ENCODE measurements at regions not wholly inside any gene's neighbourhood (a gene's known extent, or its start where the extent isn't known, plus 50 kb on each side); places are given as distances from the start of the nearest gene placed in this dataset.

- no peaks in the 10 kb centered on the region for H3K9me3 ChIP-seq (ENCODE audit: control insufficient read depth, low read depth, low read length)
- H3K4me1 ChIP-seq (ENCODE audit: control insufficient read depth, extremely low read depth, insufficient read depth, low read length) = no peaks in the 10 kb centered on the region
- dilution Hi-C loops (cut with MboI; ENCODE audit: extremely low pct_ligation_motif_present, low sequenced_read_pairs) = no loop called here
- H3K4me2 ChIP-seq (ENCODE audit: control insufficient read depth, extremely low read depth, insufficient read depth, low read depth, low read length) = no peak overlapping the region
- DNase-seq (ENCODE audit: low read depth, low spot score) (no peak), FAIRE-seq (no peak)
- H3K4me3 ChIP-seq (ENCODE audit: control insufficient read depth in 2 of 3, extremely low read depth in 1 of 3, insufficient read depth in 2 of 3, low read depth in 1 of 3, low read length in 3 of 3) = no peak overlapping the region
- H2AFZ ChIP-seq (ENCODE audit: control insufficient read depth, low read length) = no peak overlapping the region
- H3K9me1 ChIP-seq (ENCODE audit: control insufficient read depth, extremely low read depth, insufficient read depth, low read length) = no peaks in the 10 kb centered on the region
- H4K20me1 ChIP-seq (ENCODE audit: control insufficient read depth, extremely low read depth, insufficient read depth, low read length) = no peaks in the 10 kb centered on the region
- H3K9ac ChIP-seq (ENCODE audit: control insufficient read depth, extremely low read depth, insufficient read depth, low read length) = no peak overlapping the region
- no peak overlapping the region for H3K27ac ChIP-seq (ENCODE audit: control insufficient read depth, insufficient read depth, low read length)
- no peak for TF ChIP-seq EZH2 (IDR thresholded peaks at IDR 0.05; ENCODE audit: low read length)
- TF ChIP-seq CTCF (optimal IDR thresholded peaks at IDR 0.05 in 1 of 3, IDR thresholded peaks at IDR 0.05 in 1 of 3, conservative IDR thresholded peaks at IDR 0.05 in 1 of 3; ENCODE audit: extremely low read depth in 1 of 3, insufficient read depth in 2 of 3, low read length in 3 of 3) = no peak
- H3K36me3 ChIP-seq (ENCODE audit: control insufficient read depth in 2 of 2, extremely low read depth in 1 of 2, insufficient read depth in 2 of 2, low read length in 2 of 2) = no peaks in the 10 kb centered on the region
- no peaks in the 10 kb centered on the region for H3K79me2 ChIP-seq (ENCODE audit: control insufficient read depth, insufficient read depth, low read length)
- H3K27me3 ChIP-seq (ENCODE audit: control insufficient read depth, extremely low read depth, insufficient read depth, low read length) = no peaks in the 10 kb centered on the region
Observed at GRCh38 chr3:147737376-147737775, 328.2 kb downstream of the ZIC1 start.

GRCh38 chr3:147740928-147741327 is 331.8 kb downstream of the ZIC1 start:
- H3K9ac ChIP-seq (ENCODE audit: control insufficient read depth, extremely low read depth, insufficient read depth, low read length) = no peak overlapping the region
- no peak overlapping the region for H3K27ac ChIP-seq (ENCODE audit: control insufficient read depth, insufficient read depth, low read length)
- H3K4me2 ChIP-seq (ENCODE audit: control insufficient read depth, extremely low read depth, insufficient read depth, low read depth, low read length) = no peak overlapping the region
- FAIRE-seq (no peak), DNase-seq (ENCODE audit: low read depth, low spot score) (no peak)
- no peaks in the 10 kb centered on the region for H3K27me3 ChIP-seq (ENCODE audit: control insufficient read depth, extremely low read depth, insufficient read depth, low read length)
- no peaks in the 10 kb centered on the region for H3K36me3 ChIP-seq (ENCODE audit: control insufficient read depth in 2 of 2, extremely low read depth in 1 of 2, insufficient read depth in 2 of 2, low read length in 2 of 2)
- no peak overlapping the region for H2AFZ ChIP-seq (ENCODE audit: control insufficient read depth, low read length)
- no peaks in the 10 kb centered on the region for H3K4me1 ChIP-seq (ENCODE audit: control insufficient read depth, extremely low read depth, insufficient read depth, low read length)
- H3K9me1 ChIP-seq (ENCODE audit: control insufficient read depth, extremely low read depth, insufficient read depth, low read length) = no peaks in the 10 kb centered on the region
- no peaks in the 10 kb centered on the region for H3K79me2 ChIP-seq (ENCODE audit: control insufficient read depth, insufficient read depth, low read length)
- TF ChIP-seq EZH2 (IDR thresholded peaks at IDR 0.05; ENCODE audit: low read length) = no peak
- TF ChIP-seq CTCF (optimal IDR thresholded peaks at IDR 0.05 in 1 of 3, IDR thresholded peaks at IDR 0.05 in 1 of 3, conservative IDR thresholded peaks at IDR 0.05 in 1 of 3; ENCODE audit: extremely low read depth in 1 of 3, insufficient read depth in 2 of 3, low read length in 3 of 3) = no peak
- no peak overlapping the region for H3K4me3 ChIP-seq (ENCODE audit: control insufficient read depth in 2 of 3, extremely low read depth in 1 of 3, insufficient read depth in 2 of 3, low read depth in 1 of 3, low read length in 3 of 3)
- dilution Hi-C loops (cut with MboI; ENCODE audit: extremely low pct_ligation_motif_present, low sequenced_read_pairs) = no loop called here
- H4K20me1 ChIP-seq (ENCODE audit: control insufficient read depth, extremely low read depth, insufficient read depth, low read length) = no peaks in the 10 kb centered on the region
- no peaks in the 10 kb centered on the region for H3K9me3 ChIP-seq (ENCODE audit: control insufficient read depth, low read depth, low read length)

Measured in keratinocyte (primary cell).